Ishikawa (cell line): ENCODE measurements at regions not wholly inside any gene's neighbourhood (a gene's known extent, or its start where the extent isn't known, plus 50 kb on each side); places are given as distances from the start of the nearest gene placed in this dataset.

Source experiments
- CEBPB ChIP-seq: IDR thresholded peaks from 2 replicates; pipeline ENCODE4 v1.6.1; 2012
- CREB1 ChIP-seq: IDR thresholded peaks from 2 replicates; pipeline ENCODE4 v1.6.1; 2012; ENCODE audit warnings: low read depth
- EGR1 ChIP-seq: IDR thresholded peaks from 2 replicates; pipeline ENCODE4 v1.6.1; 2012
- EP300 ChIP-seq: IDR thresholded peaks from 2 replicates; pipeline ENCODE4 v1.6.1; 2012; ENCODE audit warnings: borderline replicate concordance
- FOXM1 ChIP-seq: IDR thresholded peaks from 2 replicates; pipeline ENCODE4 v1.6.1; 2012; ENCODE audit warnings: low read depth, borderline replicate concordance
- NFIC ChIP-seq: IDR thresholded peaks from 2 replicates; pipeline ENCODE4 v1.6.1; 2012
- RAD21 ChIP-seq: IDR thresholded peaks from 2 replicates; pipeline ENCODE4 v1.6.1; 2012; ENCODE audit warnings: low read depth
- TAF1 ChIP-seq: IDR thresholded peaks from 2 replicates; pipeline ENCODE4 v1.6.1; 2012; ENCODE audit warnings: low read depth, mild to moderate bottlenecking
- TCF12 ChIP-seq: IDR thresholded peaks from 2 replicates; pipeline ENCODE4 v1.6.1; 2012; ENCODE audit warnings: low read depth
- TEAD4 ChIP-seq: IDR thresholded peaks from 2 replicates; pipeline ENCODE4 v1.6.1; 2012
- YY1 ChIP-seq: IDR thresholded peaks from 2 replicates; pipeline ENCODE4 v1.6.1; 2012; ENCODE audit warnings: low read depth
- ZBTB7A ChIP-seq: IDR thresholded peaks from 2 replicates; pipeline ENCODE4 v1.6.1; 2012; ENCODE audit warnings: low read depth
- TF ChIP-seq, protein P1 (sequence below): IDR thresholded peaks from 2 replicates; pipeline ENCODE4 v1.6.1; 2012; ENCODE audit warnings: low read depth, mild to moderate bottlenecking
- TF ChIP-seq, protein P2 (sequence below): IDR thresholded peaks from 2 replicates; pipeline ENCODE4 v1.6.1; 2012
- TF ChIP-seq, protein P3 (sequence below): IDR thresholded peaks from 2 replicates; pipeline ENCODE4 v1.6.1; 2012

DNA sequence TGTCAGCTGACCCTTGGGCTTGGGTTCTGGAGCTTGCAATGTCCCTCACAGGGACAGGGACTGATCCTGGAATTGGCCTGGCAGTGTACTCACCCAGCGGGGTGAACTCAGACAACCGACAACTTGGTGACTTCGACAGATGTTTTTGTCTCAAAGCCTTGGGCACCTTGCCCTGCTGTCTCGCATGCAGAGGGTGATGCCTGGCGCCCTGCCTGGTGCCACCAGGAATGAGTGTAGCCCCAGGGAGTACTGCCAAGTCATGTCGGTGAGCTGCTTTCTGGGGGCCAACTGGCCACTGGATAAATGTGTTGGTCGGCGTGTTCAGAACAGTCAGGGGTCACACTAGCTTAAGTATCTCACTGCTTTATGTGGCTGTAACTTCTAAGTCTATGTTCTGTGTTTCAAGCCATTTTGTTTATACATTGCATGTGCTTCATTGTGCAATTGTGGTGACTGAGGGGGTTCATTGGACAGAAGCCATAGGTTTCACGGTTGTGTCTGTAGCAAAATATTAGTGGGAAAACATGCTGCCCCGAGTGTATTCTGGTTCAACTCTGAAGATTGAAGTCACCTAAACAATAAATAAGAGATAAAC lies 96.3 kb upstream of the TNFSF11 start:
- TF ChIP-seq, protein P1, sequence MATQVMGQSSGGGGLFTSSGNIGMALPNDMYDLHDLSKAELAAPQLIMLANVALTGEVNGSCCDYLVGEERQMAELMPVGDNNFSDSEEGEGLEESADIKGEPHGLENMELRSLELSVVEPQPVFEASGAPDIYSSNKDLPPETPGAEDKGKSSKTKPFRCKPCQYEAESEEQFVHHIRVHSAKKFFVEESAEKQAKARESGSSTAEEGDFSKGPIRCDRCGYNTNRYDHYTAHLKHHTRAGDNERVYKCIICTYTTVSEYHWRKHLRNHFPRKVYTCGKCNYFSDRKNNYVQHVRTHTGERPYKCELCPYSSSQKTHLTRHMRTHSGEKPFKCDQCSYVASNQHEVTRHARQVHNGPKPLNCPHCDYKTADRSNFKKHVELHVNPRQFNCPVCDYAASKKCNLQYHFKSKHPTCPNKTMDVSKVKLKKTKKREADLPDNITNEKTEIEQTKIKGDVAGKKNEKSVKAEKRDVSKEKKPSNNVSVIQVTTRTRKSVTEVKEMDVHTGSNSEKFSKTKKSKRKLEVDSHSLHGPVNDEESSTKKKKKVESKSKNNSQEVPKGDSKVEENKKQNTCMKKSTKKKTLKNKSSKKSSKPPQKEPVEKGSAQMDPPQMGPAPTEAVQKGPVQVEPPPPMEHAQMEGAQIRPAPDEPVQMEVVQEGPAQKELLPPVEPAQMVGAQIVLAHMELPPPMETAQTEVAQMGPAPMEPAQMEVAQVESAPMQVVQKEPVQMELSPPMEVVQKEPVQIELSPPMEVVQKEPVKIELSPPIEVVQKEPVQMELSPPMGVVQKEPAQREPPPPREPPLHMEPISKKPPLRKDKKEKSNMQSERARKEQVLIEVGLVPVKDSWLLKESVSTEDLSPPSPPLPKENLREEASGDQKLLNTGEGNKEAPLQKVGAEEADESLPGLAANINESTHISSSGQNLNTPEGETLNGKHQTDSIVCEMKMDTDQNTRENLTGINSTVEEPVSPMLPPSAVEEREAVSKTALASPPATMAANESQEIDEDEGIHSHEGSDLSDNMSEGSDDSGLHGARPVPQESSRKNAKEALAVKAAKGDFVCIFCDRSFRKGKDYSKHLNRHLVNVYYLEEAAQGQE = no peak
- TF ChIP-seq TEAD4 = no peak
- no peak for TF ChIP-seq RAD21
- TF ChIP-seq CREB1 = no peak

DNA sequence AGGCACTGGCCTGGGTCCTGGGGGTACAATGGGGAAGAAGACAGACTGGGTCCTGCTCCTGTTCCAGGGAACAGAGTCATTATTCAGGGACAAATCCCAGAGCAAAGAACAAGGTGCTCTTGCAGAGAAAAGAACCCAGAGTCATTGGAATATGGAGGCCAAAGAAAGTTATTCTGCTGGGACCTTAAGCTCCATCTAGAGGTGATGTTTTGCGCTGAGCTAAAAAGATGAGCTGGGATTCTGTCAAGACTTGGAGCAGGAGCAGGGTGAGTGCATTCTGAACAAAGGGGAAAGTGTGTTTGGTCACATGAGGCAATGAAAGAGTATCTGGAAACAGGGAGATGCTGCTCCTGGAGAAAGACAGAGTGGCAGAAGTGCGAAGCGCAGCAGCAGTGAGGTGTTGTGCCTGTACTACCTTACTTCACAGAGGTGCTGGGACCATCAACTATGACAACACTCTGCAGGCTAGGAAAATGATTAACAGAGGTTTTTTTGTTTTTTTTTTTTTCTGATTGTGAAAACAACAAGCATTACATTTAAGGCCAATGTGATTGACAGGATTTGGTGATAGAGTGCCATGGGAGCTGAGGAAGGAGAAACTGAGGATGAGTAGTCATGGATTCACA lies 95.3 kb upstream of the TNFSF11 start:
- TF ChIP-seq EP300 (no peak), RAD21 (peak; percentile 39), EGR1 (no peak), FOXM1 (no peak)

DNA sequence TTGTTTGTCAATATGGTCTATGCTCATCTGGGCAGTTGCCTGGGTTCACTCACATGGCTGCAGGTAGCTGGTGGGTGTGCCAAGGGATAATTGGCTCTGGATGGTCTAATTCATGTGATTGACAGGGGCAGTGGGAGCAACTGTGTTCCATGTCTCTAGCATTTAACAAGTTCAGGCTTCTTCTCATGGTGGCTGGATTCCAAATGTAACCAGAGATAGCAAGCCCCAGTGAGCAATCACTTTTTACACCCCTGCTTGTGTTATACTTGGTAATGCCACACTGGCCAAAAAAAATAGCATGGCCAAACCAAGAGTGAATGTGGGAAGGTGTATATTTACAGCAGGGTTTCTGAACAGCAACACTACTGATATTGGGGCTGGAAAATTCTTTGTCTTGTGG lies 89.6 kb upstream of the TNFSF11 start:
- TF ChIP-seq YY1 (no peak), NFIC (no peak), TCF12 (no peak), CREB1 (no peak), ZBTB7A (no peak)
- TF ChIP-seq, protein P1 = no peak

DNA sequence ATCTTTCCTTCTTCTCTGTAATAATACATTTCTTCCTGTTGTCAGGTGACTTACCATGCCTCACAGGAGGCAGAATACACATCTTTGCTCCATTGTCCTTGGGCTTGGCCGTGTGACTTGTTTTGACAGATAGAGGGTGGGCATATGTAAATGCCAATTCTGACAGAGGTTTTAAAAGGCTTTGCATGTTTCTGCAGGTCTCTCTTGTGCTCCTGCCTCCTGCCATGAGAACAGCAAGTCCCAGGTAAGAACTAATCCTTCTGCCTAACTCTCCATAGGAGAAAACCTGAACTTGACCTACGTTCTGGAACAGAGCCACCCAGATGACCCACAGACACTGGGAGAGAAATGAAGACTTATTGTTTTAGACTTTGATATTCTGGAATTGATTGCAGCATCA lies 88.7 kb upstream of the TNFSF11 start:
- no peak for TF ChIP-seq CREB1
- TF ChIP-seq TAF1 = no peak
- no peak for TF ChIP-seq NFIC
- no peak for TF ChIP-seq FOXM1
- TF ChIP-seq ZBTB7A = no peak
- TF ChIP-seq, protein P1 = no peak
- TF ChIP-seq EP300 = no peak
- TF ChIP-seq, protein P2, sequence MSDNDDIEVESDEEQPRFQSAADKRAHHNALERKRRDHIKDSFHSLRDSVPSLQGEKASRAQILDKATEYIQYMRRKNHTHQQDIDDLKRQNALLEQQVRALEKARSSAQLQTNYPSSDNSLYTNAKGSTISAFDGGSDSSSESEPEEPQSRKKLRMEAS = no peak
- TF ChIP-seq YY1 = no peak
- no peak for TF ChIP-seq CEBPB
- no peak for TF ChIP-seq TCF12
- TF ChIP-seq RAD21 = no peak
- no peak for TF ChIP-seq EGR1
- no peak for TF ChIP-seq TEAD4
- TF ChIP-seq, protein P3, sequence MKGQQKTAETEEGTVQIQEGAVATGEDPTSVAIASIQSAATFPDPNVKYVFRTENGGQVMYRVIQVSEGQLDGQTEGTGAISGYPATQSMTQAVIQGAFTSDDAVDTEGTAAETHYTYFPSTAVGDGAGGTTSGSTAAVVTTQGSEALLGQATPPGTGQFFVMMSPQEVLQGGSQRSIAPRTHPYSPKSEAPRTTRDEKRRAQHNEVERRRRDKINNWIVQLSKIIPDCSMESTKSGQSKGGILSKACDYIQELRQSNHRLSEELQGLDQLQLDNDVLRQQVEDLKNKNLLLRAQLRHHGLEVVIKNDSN = no peak

DNA sequence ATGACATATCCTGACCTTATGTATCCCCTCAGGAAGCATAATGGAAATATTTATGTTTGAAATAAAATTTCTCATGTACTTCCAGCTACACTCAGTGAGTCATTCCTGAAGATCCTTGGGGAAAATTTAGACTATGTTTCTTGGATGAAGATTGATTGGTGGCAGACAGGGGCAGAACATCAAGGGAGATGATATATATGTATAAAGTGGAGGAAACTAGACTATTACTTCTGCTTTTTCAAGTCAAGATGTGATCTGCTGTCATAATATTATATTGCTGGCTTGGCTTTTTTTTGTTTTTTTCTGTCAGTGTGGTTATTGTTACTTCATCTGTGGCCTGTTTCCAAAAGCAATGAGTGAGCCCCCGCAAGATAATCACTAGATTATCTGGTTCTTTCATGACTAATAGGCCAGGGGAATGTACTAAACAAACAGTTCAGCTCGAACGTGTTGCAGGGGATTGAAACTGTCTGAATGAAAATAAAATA lies 87.2 kb upstream of the TNFSF11 start:
- TF ChIP-seq, protein P2 = no peak
- TF ChIP-seq TEAD4 (no peak), YY1 (no peak), EP300 (no peak), TAF1 (no peak), CEBPB (no peak), FOXM1 (no peak), EGR1 (no peak), TCF12 (no peak), ZBTB7A (no peak), CREB1 (no peak), RAD21 (no peak), NFIC (no peak)
- TF ChIP-seq, protein P3 = no peak
- TF ChIP-seq, protein P1 = no peak
